B cell (primary cell): ENCODE measurements at regions not wholly inside any gene's neighbourhood (a gene's known extent, or its start where the extent isn't known, plus 50 kb on each side); places are given as distances from the start of the nearest gene placed in this dataset.
"Not testable (repeated sequence)": the region's sequence is repeated elsewhere in the genome, so short reads cannot be mapped to it uniquely, and the experiment has no call there.

ENCODE experiments used
- ATAC-seq: fragments of 200-7000 bp; cut with Tn5 transposase; one replicate; pipeline ENCODE4 v1.10.0; 2021; ENCODE audit warnings: low read depth, mild to moderate bottlenecking, moderate number of reproducible peaks, moderate library complexity
- CTCF ChIA-PET: fragments of 350-600 bp; sonication (Branson Sonifier 250); formaldehyde crosslinking; loops from one replicate; lab custom pipeline; 2021; ENCODE audit warnings: antibody characterized with exemption, inconsistent platforms; lab: Charles Lee
- POLR2A ChIA-PET: fragments of 350-600 bp; sonication (Branson Sonifier 250); formaldehyde crosslinking; loops from one replicate; lab custom pipeline; 2021; ENCODE audit warnings: antibody characterized with exemption; lab: Charles Lee
- DNase-seq: peaks from one replicate; pipeline ENCODE4 v3.0.0; 2013
- H2AFZ ChIP-seq: 2 replicates; pipeline ENCODE4 v1.6.1; 2012; ENCODE audit warnings: mild to moderate bottlenecking, low read depth, low read length; ENCODE audit not compliant: insufficient read depth, poor library complexity, severe bottlenecking
- H3K27ac ChIP-seq, 2 donors: 1 replicate in 1 of 2; 2 replicates in 1 of 2; pipeline ENCODE4 v1.5.1; 2012 to 2013; ENCODE audit warnings: low read length in 2 of 2, mild to moderate bottlenecking in 2 of 2, moderate library complexity in 1 of 2
- H3K27me3 ChIP-seq, 4 experiments: fragments of 200-600 bp in 1 of 4; sonication (generic) in 1 of 4; replicated peaks in 1 of 4; 1 replicate in 2 of 4; 2 replicates in 2 of 4; pipeline versions ENCODE4 v1.6.1 to v1.7.0; 2013 to 2016; ENCODE audit warnings: low read length in 3 of 4, mild to moderate bottlenecking in 2 of 4, mixed read lengths in 1 of 4, moderate library complexity in 1 of 4; ENCODE audit not compliant: insufficient read depth in 4 of 4, control insufficient read depth in 3 of 4; ENCODE audit errors: control extremely low read depth in 1 of 4
- H3K36me3 ChIP-seq, 2 experiments: replicated peaks in 1 of 2; 1 replicate in 1 of 2; 2 replicates in 1 of 2; pipeline versions ENCODE4 v1.6.1 to v1.7.1; 2013; ENCODE audit warnings: low read length in 1 of 2; ENCODE audit not compliant: insufficient read depth in 2 of 2, control insufficient read depth in 1 of 2; ENCODE audit errors: control extremely low read depth in 1 of 2, extremely low read depth in 1 of 2
- H3K4me1 ChIP-seq, 2 donors: fragments of 200-600 bp in 1 of 2; sonication (generic) in 1 of 2; 1 replicate in 1 of 2; 2 replicates in 1 of 2; pipeline versions ENCODE4 v1.5.1 to v1.6.1; 2013 to 2017; ENCODE audit warnings: low read length in 2 of 2; ENCODE audit not compliant: control insufficient read depth in 2 of 2, insufficient read depth in 2 of 2
- H3K4me2 ChIP-seq: replicated peaks from 2 replicates; pipeline ENCODE3; 2012; ENCODE audit warnings: mild to moderate bottlenecking, low read depth, low read length; ENCODE audit not compliant: poor library complexity, severe bottlenecking
- H3K4me3 ChIP-seq, 5 experiments: fragments of 200-600 bp in 1 of 5; sonication (generic) in 1 of 5; 1 replicate in 3 of 5; 2 replicates in 2 of 5; pipeline versions ENCODE4 v1.5.1 to v1.7.0; 2011 to 2016; ENCODE audit warnings: low read length in 4 of 5, mild to moderate bottlenecking in 4 of 5, low read depth in 2 of 5, control low read depth in 1 of 5, moderate library complexity in 1 of 5; ENCODE audit not compliant: insufficient read depth in 1 of 5; ENCODE audit errors: control extremely low read depth in 1 of 5, extremely low read depth in 1 of 5
- H3K79me2 ChIP-seq: fragments of 200-600 bp; sonication (generic); one replicate; pipeline ENCODE4 v1.6.0; 2016; ENCODE audit warnings: low read length; ENCODE audit not compliant: control insufficient read depth, insufficient read depth
- H3K9ac ChIP-seq: fragments of 200-600 bp; sonication (generic); 2 replicates; pipeline ENCODE4 v1.6.1; 2017; ENCODE audit warnings: mild to moderate bottlenecking, low read length, moderate library complexity
- H3K9me3 ChIP-seq, 3 donors: one replicate each; pipeline versions ENCODE4 v1.6.1 to v1.7.1; 2013; ENCODE audit warnings: low read length in 2 of 3; ENCODE audit not compliant: control insufficient read depth in 2 of 3, insufficient read depth in 1 of 3; ENCODE audit errors: control extremely low read depth in 1 of 3
- H4K20me1 ChIP-seq: 2 replicates; pipeline ENCODE4 v1.6.0; 2012; ENCODE audit warnings: mild to moderate bottlenecking, low read length; ENCODE audit not compliant: insufficient read depth, control insufficient read depth, poor library complexity, severe bottlenecking
- H3K27ac Mint-ChIP-seq: one replicate; pipeline ENCODE4 v1.8.0; 2021; ENCODE audit warnings: mixed read lengths
- H3K27me3 Mint-ChIP-seq: one replicate; pipeline ENCODE4 v1.8.0; 2021; ENCODE audit warnings: mixed read lengths
- H3K4me1 Mint-ChIP-seq: one replicate; pipeline ENCODE4 v1.8.0; 2021; ENCODE audit warnings: mixed read lengths
- H3K4me3 Mint-ChIP-seq: one replicate; pipeline ENCODE4 v1.8.0; 2021; ENCODE audit warnings: mixed read lengths
- H3K9me3 Mint-ChIP-seq: one replicate; pipeline ENCODE4 v1.8.0; 2022; ENCODE audit warnings: mixed read lengths; ENCODE audit not compliant: insufficient read depth
- EZH2 ChIP-seq: IDR thresholded peaks from 2 replicates; pipeline ENCODE4 v1.6.1; 2012; ENCODE audit warnings: borderline replicate concordance, low read depth, mild to moderate bottlenecking, moderate library complexity, low read length; ENCODE audit not compliant: insufficient read depth, poor library complexity, severe bottlenecking
- WGBS: methylation state at CpG from one replicate; pipeline ENCODE4 v1.1.5; 2013; ENCODE audit warnings: missing lambda C conversion rate; ENCODE audit not compliant: insufficient coverage; 5-methylcytosine and 5-hydroxymethylcytosine counted together
- intact Hi-C: fragments of 100-400 bp; cut with micrococcal nuclease; formaldehyde crosslinking; loops from one replicate; pipeline ENCODE4 v1.10.0; 2022
- TF ChIP-seq, protein P1 (sequence below): fragments of 200-600 bp; IDR thresholded peaks from one replicate; pipeline ENCODE4 v1.8.0; 2022; ENCODE audit warnings: antibody characterized with exemption, mild to moderate bottlenecking

DNA sequence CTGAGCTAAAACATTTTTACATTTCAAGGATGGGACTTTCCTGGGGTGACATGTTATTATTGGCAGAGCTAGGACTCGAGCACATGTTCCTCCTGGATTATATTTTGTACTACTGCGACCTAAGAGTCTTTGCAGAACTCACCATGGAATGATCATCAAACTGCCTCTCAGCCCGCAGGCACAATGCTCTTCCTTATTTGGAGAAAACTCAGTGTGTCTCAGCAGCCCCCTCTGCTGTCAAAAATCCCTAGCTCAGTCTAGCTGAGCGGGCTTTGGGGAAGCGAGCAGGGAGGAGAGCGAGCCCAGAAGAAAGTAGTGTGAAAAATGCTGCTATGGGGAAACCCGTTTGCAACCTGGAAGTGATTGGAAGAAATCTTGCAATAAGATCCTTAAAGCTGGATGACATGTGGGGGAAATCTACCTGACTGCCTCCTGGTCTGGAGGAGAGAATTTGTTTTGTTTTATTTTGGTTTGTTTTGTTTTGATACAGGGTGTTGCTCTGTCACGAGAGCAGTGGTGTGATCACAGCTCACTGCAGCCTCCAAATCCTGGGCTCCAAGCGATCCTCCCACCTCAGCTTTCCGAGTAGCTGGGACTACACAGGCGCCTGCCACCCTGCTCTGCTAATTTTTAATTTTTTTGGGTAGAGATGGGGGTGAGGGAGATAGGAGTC lies 89.9 kb upstream of the CLINT1 start:
- Histone ChIP-seq H3K27ac (no peak overlapping the region), H3K79me2 (no peaks in the 10 kb centered on the region), H2AFZ (peak overlapping the region; percentile 48), H3K9me3 (no peaks in the 10 kb centered on the region), H3K27me3 (peaks cover 0 to 4% (median 0%) of the 10 kb centered on the region in 4 experiments), H3K9ac (no peak overlapping the region), H3K4me1 (peaks cover 6 to 8% of the 10 kb centered on the region in 2 donors), H3K4me2 (peak overlapping the region; percentile 42), H3K36me3 (no peaks in the 10 kb centered on the region), H4K20me1 (no peaks in the 10 kb centered on the region), H3K4me3 (no peak overlapping the region)
- Mint-ChIP-seq H3K27me3 (peaks cover 18% of the 10 kb centered on the region), H3K4me3 (peak overlapping the region; percentile 33), H3K27ac (no peak overlapping the region), H3K9me3 (no peaks in the 10 kb centered on the region), H3K4me1 (peaks cover 5% of the 10 kb centered on the region)
- TF ChIP-seq, protein P1, sequence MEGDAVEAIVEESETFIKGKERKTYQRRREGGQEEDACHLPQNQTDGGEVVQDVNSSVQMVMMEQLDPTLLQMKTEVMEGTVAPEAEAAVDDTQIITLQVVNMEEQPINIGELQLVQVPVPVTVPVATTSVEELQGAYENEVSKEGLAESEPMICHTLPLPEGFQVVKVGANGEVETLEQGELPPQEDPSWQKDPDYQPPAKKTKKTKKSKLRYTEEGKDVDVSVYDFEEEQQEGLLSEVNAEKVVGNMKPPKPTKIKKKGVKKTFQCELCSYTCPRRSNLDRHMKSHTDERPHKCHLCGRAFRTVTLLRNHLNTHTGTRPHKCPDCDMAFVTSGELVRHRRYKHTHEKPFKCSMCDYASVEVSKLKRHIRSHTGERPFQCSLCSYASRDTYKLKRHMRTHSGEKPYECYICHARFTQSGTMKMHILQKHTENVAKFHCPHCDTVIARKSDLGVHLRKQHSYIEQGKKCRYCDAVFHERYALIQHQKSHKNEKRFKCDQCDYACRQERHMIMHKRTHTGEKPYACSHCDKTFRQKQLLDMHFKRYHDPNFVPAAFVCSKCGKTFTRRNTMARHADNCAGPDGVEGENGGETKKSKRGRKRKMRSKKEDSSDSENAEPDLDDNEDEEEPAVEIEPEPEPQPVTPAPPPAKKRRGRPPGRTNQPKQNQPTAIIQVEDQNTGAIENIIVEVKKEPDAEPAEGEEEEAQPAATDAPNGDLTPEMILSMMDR = peak; percentile 87
- TF ChIP-seq EZH2 = no peak
- 21% methylated on average over 9 of the region's 11 CpGs for WGBS
- intact Hi-C loops = loop anchor here (1.0 to 2.0 kb wide), 3 partner anchors 133 to 1184 kb away; no protein-coding TSS in a partner anchor
- CTCF ChIA-PET = interaction anchor here (0.6 to 7.2 kb wide), 48 partner anchors 9 to 1184 kb away, joined by 3 to 171 read pairs (median 4); partner anchors contain the start of gene CLINT1
- DNase-seq (peak; percentile 89), ATAC-seq (peak; percentile 98)
- POLR2A ChIA-PET = interaction anchor here (0.7 kb wide), 2 partner anchors 44 to 109 kb away, joined by 4 to 6 read pairs; no protein-coding TSS in a partner anchor

DNA sequence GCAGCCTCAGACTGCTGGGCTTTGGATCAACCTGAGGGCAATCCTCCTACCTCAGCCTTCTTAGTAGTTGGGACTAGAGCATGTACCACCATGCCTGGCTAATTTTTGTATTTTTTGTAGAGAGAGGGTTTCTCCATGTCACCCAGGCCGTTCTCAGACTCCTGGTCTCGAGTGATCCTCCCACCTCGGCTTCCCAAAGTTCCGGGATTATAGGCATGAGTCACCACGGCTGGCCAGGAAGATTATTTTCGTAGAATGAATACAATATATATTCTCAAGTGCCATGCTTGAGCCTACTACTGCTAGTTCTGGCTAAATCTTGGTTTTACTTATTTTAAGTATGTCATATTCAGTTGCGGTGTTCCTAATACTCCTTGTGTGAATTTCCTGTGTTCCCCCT lies 88.2 kb upstream of the CLINT1 start:
- ATAC-seq = no peak
- 100% methylated on average over 2 of the region's 7 CpGs for WGBS
- H4K20me1 ChIP-seq = no peaks in the 10 kb centered on the region
- H2AFZ ChIP-seq = no peak overlapping the region
- no peak overlapping the region for H3K27ac ChIP-seq
- no peaks in the 10 kb centered on the region for H3K36me3 ChIP-seq
- CTCF ChIA-PET = interaction anchor here (2.4 to 7.2 kb wide), 3 partner anchors 31 to 134 kb away, joined by 8 to 171 read pairs (median 55); no protein-coding TSS in a partner anchor
- no peak overlapping the region for H3K4me2 ChIP-seq
- POLR2A ChIA-PET = no interaction called here
- H3K27me3 ChIP-seq = peaks cover 0 to 4% (median 0%) of the 10 kb centered on the region in 4 experiments
- H3K4me1 Mint-ChIP-seq = peaks cover 5% of the 10 kb centered on the region
- no peak overlapping the region for H3K4me3 ChIP-seq
- no peak overlapping the region for H3K27ac Mint-ChIP-seq
- no peaks in the 10 kb centered on the region for H3K9me3 ChIP-seq
- no peak for DNase-seq
- H3K9ac ChIP-seq = no peak overlapping the region
- TF ChIP-seq, protein P1 = no peak
- TF ChIP-seq EZH2 = no peak
- peaks cover 13% of the 10 kb centered on the region for H3K27me3 Mint-ChIP-seq
- H3K4me3 Mint-ChIP-seq = no peak overlapping the region
- H3K4me1 ChIP-seq = peaks cover 6 to 8% of the 10 kb centered on the region in 2 donors
- no peaks in the 10 kb centered on the region for H3K79me2 ChIP-seq
- intact Hi-C loops = no loop called here
- no peaks in the 10 kb centered on the region for H3K9me3 Mint-ChIP-seq

DNA sequence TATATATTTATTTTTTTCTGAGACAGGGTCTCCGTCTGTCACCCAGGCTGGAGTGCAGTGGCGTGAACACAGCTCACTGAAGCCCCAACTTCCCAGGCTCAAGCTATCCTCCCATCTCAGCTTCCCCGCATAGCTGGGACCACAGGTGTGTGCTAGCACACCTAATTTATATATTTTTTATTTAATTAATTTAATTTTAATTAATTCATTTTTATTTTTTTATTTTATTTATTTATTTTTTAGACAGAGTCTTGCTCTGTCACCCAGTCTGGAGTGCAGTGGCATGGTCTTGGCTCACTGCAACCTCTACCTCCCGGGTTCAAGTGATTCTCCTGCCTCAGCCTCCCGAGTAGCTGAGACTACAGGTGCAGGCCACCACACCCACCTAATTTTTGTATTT lies 86.9 kb upstream of the CLINT1 start:
- H3K36me3 ChIP-seq, H3K4me2 ChIP-seq, intact Hi-C loops, H3K9ac ChIP-seq, H3K27ac ChIP-seq, H3K9me3 Mint-ChIP-seq, H3K4me3 ChIP-seq, ATAC-seq, H3K9me3 ChIP-seq, H3K4me1 ChIP-seq, DNase-seq, H3K27ac Mint-ChIP-seq, H3K79me2 ChIP-seq, POLR2A ChIA-PET, H3K27me3 ChIP-seq, H2AFZ ChIP-seq, H4K20me1 ChIP-seq, H3K4me3 Mint-ChIP-seq, H3K4me1 Mint-ChIP-seq: not testable (repeated sequence)
- 20% methylated on average over 1 of the region's 5 CpGs for whole genome bisulfite sequencing
- H3K27me3 Mint-ChIP-seq = peaks cover 13% of the 10 kb centered on the region
- CTCF ChIA-PET = interaction anchor here (1.5 kb wide), 1 partner anchor 126 kb away, joined by 4 read pairs; no protein-coding TSS in a partner anchor
